Lower leg skin (tissue), 3 donors: ENCODE measurements at regions not wholly inside any gene's neighbourhood (a gene's known extent, or its start where the extent isn't known, plus 50 kb on each side); places are given as distances from the start of the nearest gene placed in this dataset.

ENCODE experiments used
- CTCF ChIP-seq, 3 donors: fragments of 450-650 bp; IDR thresholded peaks; one replicate each; pipeline ENCODE4 v1.5.1; 2016; ENCODE audit warnings: antibody characterized with exemption in 3 of 3, mild to moderate bottlenecking in 3 of 3, moderate library complexity in 2 of 3
- POLR2A ChIP-seq, 2 donors: fragments of 450-650 bp; IDR thresholded peaks; one replicate each; pipeline ENCODE4 v1.6.1; 2016 to 2017; ENCODE audit warnings: antibody characterized with exemption in 2 of 2, mild to moderate bottlenecking in 1 of 2, moderate library complexity in 1 of 2

DNA sequence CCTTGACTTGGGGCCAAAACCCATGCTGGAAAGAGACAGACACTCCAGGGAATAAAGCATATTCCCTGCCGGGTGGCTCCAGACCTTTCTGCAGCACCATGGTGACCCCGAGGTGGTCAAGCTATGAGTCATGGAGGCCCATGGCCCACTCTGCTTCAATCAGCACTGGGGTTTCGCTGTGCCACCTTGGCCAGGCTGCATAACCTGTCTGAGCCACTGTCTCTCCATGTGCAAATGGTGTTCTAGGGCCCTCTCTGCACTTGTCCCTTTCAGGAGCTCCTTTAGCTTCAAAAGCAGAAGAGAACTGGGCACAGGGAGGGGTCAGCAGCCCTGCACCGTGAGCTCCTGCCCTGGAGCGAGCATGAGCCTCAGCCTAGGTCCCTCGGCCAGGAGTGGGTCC lies 410.1 kb downstream of the SHANK2 start:
- no peak for TF ChIP-seq CTCF (IDR thresholded peaks at IDR 0.05)
- TF ChIP-seq POLR2A (IDR thresholded peaks at IDR 0.05), result no peak
